Upper lobe of left lung (tissue), 4 donors: ENCODE measurements at regions not wholly inside any gene's neighbourhood (a gene's known extent, or its start where the extent isn't known, plus 50 kb on each side); places are given as distances from the start of the nearest gene placed in this dataset.

Experiments
- EP300 ChIP-seq, 4 donors: sonication (generic); formaldehyde crosslinking; IDR thresholded peaks; one replicate each; pipeline ENCODE4 v1.5.1; 2017; ENCODE audit warnings: antibody characterized with exemption in 4 of 4, control low read depth in 2 of 4
- POLR2A ChIP-seq, 4 donors: fragments of 450-650 bp; IDR thresholded peaks; one replicate each; pipeline ENCODE4 v1.5.1; 2016 to 2017; ENCODE audit warnings: antibody characterized with exemption in 4 of 4, mild to moderate bottlenecking in 2 of 4
- POLR2AphosphoS5 ChIP-seq, 2 donors: sonication (generic); formaldehyde crosslinking; IDR thresholded peaks; one replicate each; pipeline ENCODE4 v1.5.1; 2017; ENCODE audit warnings: antibody characterized with exemption in 2 of 2
- TF ChIP-seq, protein P1 (sequence below), 6 experiments: fragments of 450-650 bp in 4 of 6; fragments of 200-600 bp in 2 of 6; sonication (generic) in 2 of 6; IDR thresholded peaks; one replicate each; pipeline ENCODE4 v1.5.1; 2016 to 2019; ENCODE audit warnings: antibody characterized with exemption in 6 of 6

DNA sequence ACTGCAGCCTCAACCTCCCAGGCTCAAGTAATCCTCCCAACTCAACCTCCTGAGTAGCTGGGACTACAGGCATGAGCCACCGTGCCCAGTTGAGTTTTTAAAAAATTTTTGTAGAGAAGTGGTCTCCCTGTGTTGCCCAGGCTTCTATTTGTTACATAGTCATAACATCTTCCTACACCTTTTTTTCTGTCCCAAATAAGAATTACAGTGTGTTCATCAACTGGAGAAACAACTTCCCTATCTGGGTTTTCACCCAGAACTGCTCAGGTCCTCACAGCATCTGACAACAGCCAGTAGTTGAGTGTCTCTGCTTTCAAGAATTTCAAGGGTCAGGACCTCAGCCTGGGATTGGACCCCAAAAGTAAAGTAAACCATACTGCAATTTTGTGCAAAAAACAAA is 235.2 kb upstream of the AMIGO2 start:
- TF ChIP-seq POLR2A (IDR thresholded peaks at IDR 0.05) (no peak), POLR2AphosphoS5 (IDR thresholded peaks at IDR 0.05) (no peak), EP300 (IDR thresholded peaks at IDR 0.05) (no peak)
- TF ChIP-seq, protein P1, sequence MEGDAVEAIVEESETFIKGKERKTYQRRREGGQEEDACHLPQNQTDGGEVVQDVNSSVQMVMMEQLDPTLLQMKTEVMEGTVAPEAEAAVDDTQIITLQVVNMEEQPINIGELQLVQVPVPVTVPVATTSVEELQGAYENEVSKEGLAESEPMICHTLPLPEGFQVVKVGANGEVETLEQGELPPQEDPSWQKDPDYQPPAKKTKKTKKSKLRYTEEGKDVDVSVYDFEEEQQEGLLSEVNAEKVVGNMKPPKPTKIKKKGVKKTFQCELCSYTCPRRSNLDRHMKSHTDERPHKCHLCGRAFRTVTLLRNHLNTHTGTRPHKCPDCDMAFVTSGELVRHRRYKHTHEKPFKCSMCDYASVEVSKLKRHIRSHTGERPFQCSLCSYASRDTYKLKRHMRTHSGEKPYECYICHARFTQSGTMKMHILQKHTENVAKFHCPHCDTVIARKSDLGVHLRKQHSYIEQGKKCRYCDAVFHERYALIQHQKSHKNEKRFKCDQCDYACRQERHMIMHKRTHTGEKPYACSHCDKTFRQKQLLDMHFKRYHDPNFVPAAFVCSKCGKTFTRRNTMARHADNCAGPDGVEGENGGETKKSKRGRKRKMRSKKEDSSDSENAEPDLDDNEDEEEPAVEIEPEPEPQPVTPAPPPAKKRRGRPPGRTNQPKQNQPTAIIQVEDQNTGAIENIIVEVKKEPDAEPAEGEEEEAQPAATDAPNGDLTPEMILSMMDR (IDR thresholded peaks at IDR 0.05), result no peak
